GM23248 (cell line): ENCODE measurements at regions not wholly inside any gene's neighbourhood (a gene's known extent, or its start where the extent isn't known, plus 50 kb on each side); places are given as distances from the start of the nearest gene placed in this dataset.

Source experiments
- EZH2 ChIP-seq: fragments of 200-600 bp; sonication (generic); IDR thresholded peaks from 2 replicates; pipeline ENCODE4 v1.6.1; 2018; ENCODE audit warnings: antibody characterized with exemption, mild to moderate bottlenecking; ENCODE audit not compliant: insufficient read depth, poor library complexity, severe bottlenecking
- EZH2phosphoT487 ChIP-seq: fragments of 200-600 bp; sonication (generic); IDR thresholded peaks from 2 replicates; pipeline ENCODE4 v1.6.1; 2018; ENCODE audit warnings: antibody characterized with exemption, moderate library complexity, mild to moderate bottlenecking, low read depth; ENCODE audit not compliant: insufficient read depth

GRCh38 chr9:73863924-73864323, 633.2 kb upstream of the RORB start:
- no peak for TF ChIP-seq EZH2
- TF ChIP-seq EZH2phosphoT487, result no peak
